SK-N-SH treated with all-trans-retinoic acid at 6 μM for 48 hours (cell line): ENCODE measurements at regions not wholly inside any gene's neighbourhood (a gene's known extent, or its start where the extent isn't known, plus 50 kb on each side); places are given as distances from the start of the nearest gene placed in this dataset.

Source experiments
- ATAC-seq: fragments of 200-7000 bp; cut with Tn5 transposase; 3 replicates; pipeline ENCODE4 v1.9.1; 2020; ENCODE audit warnings: mild to moderate bottlenecking, moderate library complexity
- ARNTL ChIP-seq: fragments of 450-650 bp; formaldehyde crosslinking; IDR thresholded peaks from 2 replicates; pipeline ENCODE4 v1.5.0; 2020; ENCODE audit warnings: low read depth, mild to moderate bottlenecking, moderate library complexity, borderline replicate concordance
- BACH2 ChIP-seq: fragments of 250-450 bp; sonication (Bioruptor Pico); IDR thresholded peaks from 2 replicates; pipeline ENCODE4 v1.9.0; 2021; ENCODE audit warnings: mild to moderate bottlenecking, borderline replicate concordance
- CREB5 ChIP-seq: fragments of 250-450 bp; sonication (Bioruptor Pico); IDR thresholded peaks from 2 replicates; pipeline ENCODE4 v1.5.1; 2020; ENCODE audit warnings: low read depth, mild to moderate bottlenecking, moderate library complexity
- CSDC2 ChIP-seq: fragments of 250-450 bp; sonication (Bioruptor Pico); IDR thresholded peaks from 2 replicates; pipeline ENCODE4 v1.5.0; 2020; ENCODE audit warnings: mild to moderate bottlenecking, moderate library complexity
- CSRNP3 ChIP-seq: fragments of 250-450 bp; sonication (Bioruptor Pico); IDR thresholded peaks from 2 replicates; pipeline ENCODE4 v1.5.1; 2021; ENCODE audit warnings: mild to moderate bottlenecking, moderate library complexity
- ESRRG ChIP-seq: fragments of 250-450 bp; sonication (Bioruptor Pico); IDR thresholded peaks from 2 replicates; pipeline ENCODE4 v1.6.1; 2021; ENCODE audit warnings: mild to moderate bottlenecking
- OSR1 ChIP-seq: fragments of 250-450 bp; sonication (Bioruptor Pico); IDR thresholded peaks from 2 replicates; pipeline ENCODE4 v1.8.0; 2022; ENCODE audit warnings: moderate library complexity, mild to moderate bottlenecking, inconsistent platforms
- PATZ1 ChIP-seq: fragments of 250-450 bp; sonication (Bioruptor Pico); IDR thresholded peaks from 2 replicates; pipeline ENCODE4 v1.8.0; 2020; ENCODE audit warnings: mild to moderate bottlenecking, moderate library complexity, borderline replicate concordance
- POU6F1 ChIP-seq: fragments of 250-450 bp; sonication (Bioruptor Pico); IDR thresholded peaks from 2 replicates; pipeline ENCODE4 v1.8.0; 2021; ENCODE audit warnings: low read depth, mild to moderate bottlenecking, moderate library complexity, borderline replicate concordance
- PPARA ChIP-seq: fragments of 250-450 bp; sonication (Bioruptor Pico); IDR thresholded peaks from 2 replicates; pipeline ENCODE4 v1.5.0; 2020; ENCODE audit warnings: mild to moderate bottlenecking, borderline replicate concordance
- RARB ChIP-seq: fragments of 250-450 bp; sonication (Bioruptor Pico); IDR thresholded peaks from 2 replicates; pipeline ENCODE4 v1.8.0; 2021; ENCODE audit warnings: mild to moderate bottlenecking, moderate library complexity
- TCF4 ChIP-seq: fragments of 250-450 bp; sonication (Bioruptor Pico); IDR thresholded peaks from 2 replicates; pipeline ENCODE4 v1.8.0; 2021; ENCODE audit warnings: mild to moderate bottlenecking, moderate library complexity, borderline replicate concordance
- TOX ChIP-seq: fragments of 250-450 bp; sonication (Bioruptor Pico); IDR thresholded peaks from 2 replicates; pipeline ENCODE4 v1.8.0; 2021; ENCODE audit warnings: mild to moderate bottlenecking, moderate library complexity, borderline replicate concordance
- TSHZ2 ChIP-seq: fragments of 250-450 bp; sonication (Bioruptor Pico); IDR thresholded peaks from 2 replicates; pipeline ENCODE4 v1.5.0; 2020; ENCODE audit warnings: mild to moderate bottlenecking, moderate library complexity
- ZC3H10 ChIP-seq: fragments of 250-450 bp; sonication (Bioruptor Pico); IDR thresholded peaks from 2 replicates; pipeline ENCODE4 v1.5.1; 2021; ENCODE audit warnings: mild to moderate bottlenecking, moderate library complexity
- ZFP30 ChIP-seq: fragments of 450-650 bp; formaldehyde crosslinking; IDR thresholded peaks from 2 replicates; pipeline ENCODE4 v1.5.0; 2022; ENCODE audit warnings: mild to moderate bottlenecking, moderate library complexity
- ZNF565 ChIP-seq: fragments of 450-650 bp; formaldehyde crosslinking; conservative IDR thresholded peaks from 2 replicates; pipeline ENCODE4 v1.5.0; 2020; ENCODE audit warnings: low read depth, mild to moderate bottlenecking, moderate library complexity
- ZNF70 ChIP-seq: fragments of 450-650 bp; formaldehyde crosslinking; IDR thresholded peaks from 2 replicates; pipeline ENCODE4 v1.5.0; 2020; ENCODE audit warnings: mild to moderate bottlenecking, moderate library complexity
- ZNF8 ChIP-seq: fragments of 450-650 bp; formaldehyde crosslinking; IDR thresholded peaks from 2 replicates; pipeline ENCODE4 v1.5.0; 2020; ENCODE audit warnings: mild to moderate bottlenecking, moderate library complexity

- ATAC-seq, result no peak
Measured at GRCh38 chr3:181955566-181955965, 243.8 kb downstream of the SOX2 start.

GRCh38 chr3:181956122-181956521, 244.4 kb downstream of the SOX2 start:
- TF ChIP-seq TOX (CRISPR knock-in tag), result no peak
- no peak for TF ChIP-seq CSRNP3
- ATAC-seq, result no peak

More at GRCh38 chr3:181955566-181955965, 243.8 kb downstream of the SOX2 start:
- TF ChIP-seq ZC3H10 (no peak), ZNF8 (CRISPR knock-in tag) (no peak), ZFP30 (CRISPR knock-in tag) (no peak), ESRRG (CRISPR knock-in tag) (no peak)

GRCh38 chr3:181966393-181966792, 254.7 kb downstream of the SOX2 start:
- ATAC-seq, result no peak
- no peak for TF ChIP-seq ZNF8 (CRISPR knock-in tag)
- no peak for TF ChIP-seq ZC3H10
- TF ChIP-seq PPARA (CRISPR knock-in tag), result no peak
- no peak for TF ChIP-seq OSR1 (CRISPR knock-in tag)
- no peak for TF ChIP-seq CREB5 (CRISPR knock-in tag)
- TF ChIP-seq TCF4, result no peak
- no peak for TF ChIP-seq ZNF70 (CRISPR knock-in tag)
- no peak for TF ChIP-seq TSHZ2 (CRISPR knock-in tag)
- TF ChIP-seq PATZ1 (CRISPR knock-in tag), result no peak
- no peak for TF ChIP-seq POU6F1 (CRISPR knock-in tag)
- no peak for TF ChIP-seq ZNF565 (CRISPR knock-in tag)
- TF ChIP-seq ARNTL (CRISPR knock-in tag), result no peak

- ATAC-seq, result no peak
- TF ChIP-seq CSRNP3, result no peak
- TF ChIP-seq CSDC2, result no peak
- no peak for TF ChIP-seq ARNTL (CRISPR knock-in tag)
- TF ChIP-seq TCF4, result no peak
- TF ChIP-seq ZNF70 (CRISPR knock-in tag), result no peak
- TF ChIP-seq RARB (CRISPR knock-in tag), result no peak
- TF ChIP-seq PPARA (CRISPR knock-in tag), result no peak
- no peak for TF ChIP-seq BACH2
- no peak for TF ChIP-seq ESRRG (CRISPR knock-in tag)
- TF ChIP-seq ZNF8 (CRISPR knock-in tag), result no peak
- no peak for TF ChIP-seq TSHZ2 (CRISPR knock-in tag)
- no peak for TF ChIP-seq PATZ1 (CRISPR knock-in tag)
Measured at GRCh38 chr3:181969925-181970324, 258.2 kb downstream of the SOX2 start.
